Nephron (organoid): ENCODE measurements at regions not wholly inside any gene's neighbourhood (a gene's known extent, or its start where the extent isn't known, plus 50 kb on each side); places are given as distances from the start of the nearest gene placed in this dataset.
"Not testable (repeated sequence)": the region's sequence is repeated elsewhere in the genome, so short reads cannot be mapped to it uniquely, and the experiment has no call there.

Experiments used
- H3K27ac Mint-ChIP-seq, 3 experiments: 2 replicates each; pipeline ENCODE4 v1.8.0; 2020; ENCODE audit warnings: mixed read lengths in 3 of 3, mild to moderate bottlenecking in 2 of 3, moderate library complexity in 1 of 3
- H3K27me3 Mint-ChIP-seq: 2 replicates; pipeline ENCODE4 v1.8.0; 2021; ENCODE audit warnings: low read depth, mild to moderate bottlenecking, moderate library complexity, mixed read lengths
- H3K36me3 Mint-ChIP-seq: 2 replicates; pipeline ENCODE4 v1.8.0; 2020; ENCODE audit warnings: low read depth, mixed read lengths
- H3K4me1 Mint-ChIP-seq: 2 replicates; pipeline ENCODE4 v1.8.0; 2020; ENCODE audit warnings: mixed read lengths
- H3K4me3 Mint-ChIP-seq, 3 experiments: 2 replicates each; pipeline ENCODE4 v1.8.0; 2020; ENCODE audit warnings: mild to moderate bottlenecking in 3 of 3, mixed read lengths in 3 of 3, moderate library complexity in 2 of 3
- H3K9me3 Mint-ChIP-seq: 2 replicates; pipeline ENCODE4 v1.8.0; 2020; ENCODE audit warnings: mixed read lengths

- H3K27ac Mint-ChIP-seq, H3K36me3 Mint-ChIP-seq, H3K4me1 Mint-ChIP-seq, H3K4me3 Mint-ChIP-seq, H3K27me3 Mint-ChIP-seq: not testable (repeated sequence)
- peaks cover 34% of the 10 kb centered on the region for H3K9me3 Mint-ChIP-seq
Observed at GRCh38 chr22:12384612-12385011, 3143.4 kb upstream of the OR11H1 start.

GRCh38 chr22:12388824-12389800 is 3138.9 kb upstream of the OR11H1 start:
- H3K9me3 Mint-ChIP-seq: peaks cover 53% of the 10 kb centered on the region
- not testable (repeated sequence) for H3K4me1 Mint-ChIP-seq, H3K27ac Mint-ChIP-seq, H3K36me3 Mint-ChIP-seq, H3K27me3 Mint-ChIP-seq, H3K4me3 Mint-ChIP-seq

GRCh38 chr22:12397270-12397669 is 3130.7 kb upstream of the OR11H1 start:
- not testable (repeated sequence) for H3K36me3 Mint-ChIP-seq, H3K27me3 Mint-ChIP-seq, H3K4me1 Mint-ChIP-seq

GRCh38 chr22:12401942-12402341 is 3126.1 kb upstream of the OR11H1 start:
- not testable (repeated sequence) for H3K27me3 Mint-ChIP-seq, H3K4me3 Mint-ChIP-seq, H3K4me1 Mint-ChIP-seq, H3K36me3 Mint-ChIP-seq, H3K27ac Mint-ChIP-seq
- H3K9me3 Mint-ChIP-seq: peaks cover 43% of the 10 kb centered on the region

More at GRCh38 chr22:12397270-12397669, 3130.7 kb upstream of the OR11H1 start:
- H3K27ac Mint-ChIP-seq, H3K4me3 Mint-ChIP-seq: not testable (repeated sequence)
- peaks cover 27% of the 10 kb centered on the region for H3K9me3 Mint-ChIP-seq

GRCh38 chr22:12402531-12402930 is 3125.5 kb upstream of the OR11H1 start:
- H3K4me3 Mint-ChIP-seq, H3K4me1 Mint-ChIP-seq, H3K36me3 Mint-ChIP-seq, H3K27me3 Mint-ChIP-seq, H3K27ac Mint-ChIP-seq: not testable (repeated sequence)
- H3K9me3 Mint-ChIP-seq: peaks cover 44% of the 10 kb centered on the region

GRCh38 chr22:12435890-12436289 is 3092.1 kb upstream of the OR11H1 start:
- H3K27me3 Mint-ChIP-seq, H3K4me3 Mint-ChIP-seq, H3K4me1 Mint-ChIP-seq, H3K36me3 Mint-ChIP-seq, H3K27ac Mint-ChIP-seq: not testable (repeated sequence)
- peaks cover 16% of the 10 kb centered on the region for H3K9me3 Mint-ChIP-seq
